AG08395 (cell line): ENCODE measurements at regions not wholly inside any gene's neighbourhood (a gene's known extent, or its start where the extent isn't known, plus 50 kb on each side); places are given as distances from the start of the nearest gene placed in this dataset.

ENCODE experiments used
- DNase-seq: peaks from one replicate; pipeline ENCODE4 v3.0.0; 2012; ENCODE audit warnings: mixed read lengths, low spot score

GRCh38 chr22:44368611-44369292, 56.0 kb upstream of the SHISAL1 start:
- DNase-seq, result no peak

GRCh38 chr22:44366372-44367300, 53.9 kb upstream of the SHISAL1 start:
- no peak for DNase-seq

GRCh38 chr22:44365832-44366231, 53.1 kb upstream of the SHISAL1 start:
- DNase-seq, result no peak

GRCh38 chr22:44365191-44365590, 52.4 kb upstream of the SHISAL1 start:
- no peak for DNase-seq

- DNase-seq, result no peak
Observed at GRCh38 chr22:44364751-44365130, 52.0 kb upstream of the SHISAL1 start.

GRCh38 chr22:44363980-44364750, 51.4 kb upstream of the SHISAL1 start:
- DNase-seq, result no peak

- peak; percentile 93 for DNase-seq
Observed at GRCh38 chr22:44363013-44363979, 50.5 kb upstream of the SHISAL1 start.

GRCh38 chr22:44362249-44363012, 49.7 kb upstream of the SHISAL1 start:
- DNase-seq, result no peak
